HepG2 (cell line): ENCODE measurements at regions not wholly inside any gene's neighbourhood (a gene's known extent, or its start where the extent isn't known, plus 50 kb on each side); places are given as distances from the start of the nearest gene placed in this dataset.

Source experiments
- CREM ChIP-seq, 2 experiments: sonication (generic) in 1 of 2; formaldehyde crosslinking in 1 of 2; IDR thresholded peaks; 2 replicates each; pipeline versions ENCODE4 v1.4.0 to v1.6.1; 2016 to 2020; ENCODE audit warnings: antibody characterized with exemption in 1 of 2, mild to moderate bottlenecking in 1 of 2, missing genetic modification reagents in 1 of 2
- CTCF ChIP-seq: sonication (generic); formaldehyde crosslinking; IDR thresholded peaks from 2 replicates; pipeline ENCODE4 v1.5.0; 2020; ENCODE audit warnings: mild to moderate bottlenecking, missing genetic modification reagents, moderate library complexity
- FOSL2 ChIP-seq: sonication (generic); formaldehyde crosslinking; IDR thresholded peaks from 2 replicates; pipeline ENCODE4 v1.4.0; 2020; ENCODE audit warnings: missing genetic modification reagents
- FOXJ3 ChIP-seq: sonication (generic); formaldehyde crosslinking; IDR thresholded peaks from 2 replicates; pipeline ENCODE4 v1.4.0; 2020; ENCODE audit warnings: missing genetic modification reagents, mild to moderate bottlenecking, borderline replicate concordance
- HDAC1 ChIP-seq: sonication (generic); formaldehyde crosslinking; IDR thresholded peaks from 2 replicates; pipeline ENCODE4 v1.5.1; 2020; ENCODE audit warnings: mild to moderate bottlenecking, missing genetic modification reagents
- NFYB ChIP-seq: sonication (generic); formaldehyde crosslinking; IDR thresholded peaks from 2 replicates; pipeline ENCODE4 v1.4.0; 2020; ENCODE audit warnings: missing genetic modification reagents
- SP1 ChIP-seq, 2 experiments: fragments of 450-650 bp in 1 of 2; sonication (generic) in 1 of 2; formaldehyde crosslinking in 1 of 2; IDR thresholded peaks; 2 replicates each; pipeline versions ENCODE4 v1.4.0 to v1.6.1; 2016 to 2020; ENCODE audit warnings: missing genetic modification reagents in 1 of 2
- ZNF460 ChIP-seq: sonication (generic); formaldehyde crosslinking; IDR thresholded peaks from 2 replicates; pipeline ENCODE4 v1.5.1; 2020; ENCODE audit warnings: missing genetic modification reagents, mild to moderate bottlenecking, borderline replicate concordance
- ZNF558 ChIP-seq: sonication (generic); formaldehyde crosslinking; IDR thresholded peaks from 2 replicates; pipeline ENCODE4 v1.9.0; 2022; ENCODE audit warnings: mild to moderate bottlenecking, missing genetic modification reagents, borderline replicate concordance
- TF ChIP-seq, protein P1 (sequence below): sonication (generic); formaldehyde crosslinking; IDR thresholded peaks from 2 replicates; pipeline ENCODE4 v1.8.0; 2022; ENCODE audit warnings: mild to moderate bottlenecking, missing genetic modification reagents, borderline replicate concordance

DNA sequence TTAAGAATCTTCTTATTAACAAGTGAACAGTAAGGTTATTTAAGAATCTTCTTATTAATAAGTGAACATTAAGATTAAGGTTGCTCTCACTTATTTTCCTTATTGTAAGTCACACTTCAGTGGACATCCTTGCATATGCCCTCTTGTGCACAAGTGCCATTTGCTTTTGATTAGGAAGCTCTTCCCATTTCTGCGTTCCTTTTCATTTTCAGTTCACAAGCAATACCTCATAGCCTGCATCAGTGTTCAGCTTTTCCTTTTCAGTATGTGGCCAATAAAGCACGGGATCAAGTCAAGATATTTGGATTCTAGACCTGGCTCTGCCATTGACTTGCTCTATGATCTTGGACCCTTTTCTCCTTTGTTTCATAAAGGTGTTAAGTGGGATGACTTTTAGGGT is 158.7 kb downstream of the DISP1 start:
- TF ChIP-seq FOXJ3 (CRISPR knock-in tag) (no peak), ZNF460 (no peak), HDAC1 (no peak), CREM (IDR thresholded peaks at IDR 0.05) (no peak), CREM (CRISPR knock-in tag; IDR thresholded peaks at IDR 0.05) (no peak), FOSL2 (CRISPR knock-in tag) (no peak), ZNF558 (CRISPR knock-in tag) (no peak), CTCF (CRISPR knock-in tag) (no peak), SP1 (IDR thresholded peaks at IDR 0.05) (no peak), SP1 (CRISPR knock-in tag; IDR thresholded peaks at IDR 0.05) (no peak), NFYB (CRISPR knock-in tag) (no peak)
- TF ChIP-seq, protein P1, sequence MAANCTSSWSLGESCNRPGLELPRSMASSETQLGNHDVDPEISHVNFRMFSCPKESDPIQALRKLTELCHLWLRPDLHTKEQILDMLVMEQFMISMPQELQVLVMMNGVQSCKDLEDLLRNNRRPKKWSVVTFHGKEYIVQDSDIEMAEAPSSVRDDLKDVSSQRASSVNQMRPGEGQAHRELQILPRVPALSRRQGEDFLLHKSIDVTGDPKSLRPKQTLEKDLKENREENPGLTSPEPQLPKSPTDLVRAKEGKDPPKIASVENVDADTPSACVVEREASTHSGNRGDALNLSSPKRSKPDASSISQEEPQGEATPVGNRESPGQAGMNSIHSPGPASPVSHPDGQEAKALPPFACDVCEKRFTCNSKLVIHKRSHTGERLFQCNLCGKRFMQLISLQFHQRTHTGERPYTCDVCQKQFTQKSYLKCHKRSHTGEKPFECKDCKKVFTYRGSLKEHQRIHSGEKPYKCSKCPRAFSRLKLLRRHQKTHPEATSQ: no peak
